Activated CD8-positive, alpha-beta T cell treated with anti-CD3 and anti-CD28 coated beads for 36 hours (primary cell): ENCODE measurements at regions not wholly inside any gene's neighbourhood (a gene's known extent, or its start where the extent isn't known, plus 50 kb on each side); places are given as distances from the start of the nearest gene placed in this dataset.

Experiments
- ATAC-seq: fragments of 200-7000 bp; cut with Tn5 transposase; one replicate; pipeline ENCODE4 v1.10.0; 2021; ENCODE audit warnings: mild to moderate bottlenecking, moderate library complexity
- CTCF ChIA-PET: fragments of 350-600 bp; sonication (Branson Sonifier 250); formaldehyde crosslinking; loops from one replicate; lab custom pipeline; 2021; ENCODE audit warnings: antibody characterized with exemption; lab: Charles Lee
- POLR2A ChIA-PET: fragments of 350-600 bp; sonication (Branson Sonifier 250); formaldehyde crosslinking; loops from one replicate; lab custom pipeline; 2021; ENCODE audit warnings: antibody characterized with exemption; lab: Charles Lee
- DNase-seq: peaks from one replicate; pipeline ENCODE4 v3.0.0-alpha.2; 2020
- H3K27ac Mint-ChIP-seq: one replicate; pipeline ENCODE4 v1.8.0; 2021; ENCODE audit warnings: mild to moderate bottlenecking, mixed read lengths
- H3K27me3 Mint-ChIP-seq: one replicate; pipeline ENCODE4 v1.8.0; 2021; ENCODE audit warnings: mixed read lengths
- H3K36me3 Mint-ChIP-seq: one replicate; pipeline ENCODE4 v1.8.0; 2021; ENCODE audit warnings: low read depth, mixed read lengths
- H3K4me1 Mint-ChIP-seq: one replicate; pipeline ENCODE4 v1.8.0; 2021; ENCODE audit warnings: low read depth, mixed read lengths
- H3K4me3 Mint-ChIP-seq: one replicate; pipeline ENCODE4 v1.8.0; 2021; ENCODE audit warnings: mild to moderate bottlenecking, moderate library complexity, mixed read lengths
- H3K9me3 Mint-ChIP-seq: one replicate; pipeline ENCODE4 v1.8.0; 2021; ENCODE audit warnings: mixed read lengths
- intact Hi-C: fragments of 100-400 bp; cut with micrococcal nuclease; formaldehyde crosslinking; loops from one replicate; pipeline ENCODE4 v1.10.0; 2022
- TF ChIP-seq, protein P1 (sequence below): fragments of 200-600 bp; IDR thresholded peaks from one replicate; pipeline ENCODE4 v1.8.0; 2022; ENCODE audit warnings: antibody characterized with exemption, mild to moderate bottlenecking

DNA sequence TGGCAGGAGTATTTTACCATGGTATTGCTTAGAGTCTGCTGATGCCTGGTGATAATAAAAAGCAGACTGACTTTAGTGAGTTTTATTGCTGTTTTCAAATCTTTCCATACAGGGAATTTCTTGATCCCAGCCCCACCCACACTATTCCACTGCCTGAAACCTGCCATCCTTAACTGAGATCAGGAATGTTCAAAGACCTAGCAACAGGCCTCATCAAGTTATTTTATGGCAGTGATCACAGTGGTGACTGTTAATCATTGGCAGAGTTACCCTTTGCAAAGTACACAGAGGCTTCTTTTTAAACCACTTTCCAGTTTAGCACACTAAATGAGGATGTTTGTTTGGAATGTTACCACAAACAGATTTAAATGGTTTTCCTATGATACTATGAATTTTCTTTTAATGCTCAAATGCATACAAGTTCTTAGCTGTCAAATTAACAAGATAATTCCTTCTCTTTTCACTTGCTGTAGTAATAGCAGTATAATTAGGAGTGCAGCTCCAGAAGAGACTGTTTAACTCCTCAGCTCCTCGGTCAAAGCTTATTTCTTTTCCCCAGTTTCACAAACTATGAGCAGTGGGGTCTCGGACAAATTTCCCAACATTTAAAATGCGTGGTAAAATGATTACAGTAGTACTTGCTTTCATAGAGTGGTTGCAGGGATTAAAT, 69.9 kb upstream of the USP25 start:
- ChIA-PET POLR2A (no interaction called here), CTCF (no interaction called here)
- no peak overlapping the region for H3K27ac Mint-ChIP-seq
- no peaks in the 10 kb centered on the region for H3K4me1 Mint-ChIP-seq
- ATAC-seq (no peak), DNase-seq (no peak)
- intact Hi-C loops: no loop called here
- no peaks in the 10 kb centered on the region for H3K9me3 Mint-ChIP-seq
- no peak overlapping the region for H3K4me3 Mint-ChIP-seq
- TF ChIP-seq, protein P1, sequence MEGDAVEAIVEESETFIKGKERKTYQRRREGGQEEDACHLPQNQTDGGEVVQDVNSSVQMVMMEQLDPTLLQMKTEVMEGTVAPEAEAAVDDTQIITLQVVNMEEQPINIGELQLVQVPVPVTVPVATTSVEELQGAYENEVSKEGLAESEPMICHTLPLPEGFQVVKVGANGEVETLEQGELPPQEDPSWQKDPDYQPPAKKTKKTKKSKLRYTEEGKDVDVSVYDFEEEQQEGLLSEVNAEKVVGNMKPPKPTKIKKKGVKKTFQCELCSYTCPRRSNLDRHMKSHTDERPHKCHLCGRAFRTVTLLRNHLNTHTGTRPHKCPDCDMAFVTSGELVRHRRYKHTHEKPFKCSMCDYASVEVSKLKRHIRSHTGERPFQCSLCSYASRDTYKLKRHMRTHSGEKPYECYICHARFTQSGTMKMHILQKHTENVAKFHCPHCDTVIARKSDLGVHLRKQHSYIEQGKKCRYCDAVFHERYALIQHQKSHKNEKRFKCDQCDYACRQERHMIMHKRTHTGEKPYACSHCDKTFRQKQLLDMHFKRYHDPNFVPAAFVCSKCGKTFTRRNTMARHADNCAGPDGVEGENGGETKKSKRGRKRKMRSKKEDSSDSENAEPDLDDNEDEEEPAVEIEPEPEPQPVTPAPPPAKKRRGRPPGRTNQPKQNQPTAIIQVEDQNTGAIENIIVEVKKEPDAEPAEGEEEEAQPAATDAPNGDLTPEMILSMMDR: no peak
- H3K36me3 Mint-ChIP-seq: no peaks in the 10 kb centered on the region
- peaks cover 2% of the 10 kb centered on the region for H3K27me3 Mint-ChIP-seq

DNA sequence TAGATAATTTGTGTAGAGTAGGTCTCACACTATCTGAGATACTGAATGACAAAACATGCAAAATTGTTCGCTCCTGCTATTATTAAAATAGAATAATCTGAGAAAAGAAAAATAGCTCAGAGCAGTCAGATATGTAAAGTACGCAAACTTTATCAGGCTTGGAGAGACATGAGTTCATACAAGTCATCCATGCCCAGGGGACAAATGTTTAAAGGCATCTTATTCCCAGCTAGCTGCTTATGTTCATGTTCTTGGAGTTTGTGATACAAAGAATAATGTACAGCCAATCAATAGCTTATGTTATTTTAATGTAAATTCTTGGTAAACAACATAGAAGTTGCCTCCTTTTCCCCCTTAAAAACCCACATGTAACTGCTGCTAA, 69.4 kb upstream of the USP25 start:
- no peaks in the 10 kb centered on the region for H3K4me1 Mint-ChIP-seq
- TF ChIP-seq, protein P1: no peak
- H3K4me3 Mint-ChIP-seq: no peak overlapping the region
- ATAC-seq: no peak
- no peak overlapping the region for H3K27ac Mint-ChIP-seq
- H3K9me3 Mint-ChIP-seq: no peaks in the 10 kb centered on the region
- ChIA-PET CTCF (no interaction called here), POLR2A (no interaction called here)
- no peak for DNase-seq
- peaks cover 2% of the 10 kb centered on the region for H3K27me3 Mint-ChIP-seq
- intact Hi-C loops: no loop called here
- no peaks in the 10 kb centered on the region for H3K36me3 Mint-ChIP-seq

DNA sequence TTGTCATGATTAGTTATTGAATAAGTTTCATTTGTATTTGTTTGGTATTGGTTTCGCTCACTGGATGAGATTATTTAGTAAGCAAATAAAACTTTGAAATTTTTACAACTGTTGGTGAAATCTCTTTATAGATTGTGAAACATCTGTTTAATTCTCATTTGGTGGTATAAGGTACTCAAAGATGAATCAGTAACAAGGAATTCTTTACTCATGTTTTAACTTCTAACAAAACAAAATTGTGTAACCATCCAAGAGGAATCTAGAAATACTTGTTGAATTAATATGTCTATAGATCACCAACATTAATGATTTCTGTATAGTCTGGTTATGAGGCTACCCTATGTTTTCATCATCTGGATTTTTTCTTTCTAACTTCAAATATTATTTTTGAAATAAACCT, 62.8 kb upstream of the USP25 start:
- no peaks in the 10 kb centered on the region for H3K4me1 Mint-ChIP-seq
- H3K27ac Mint-ChIP-seq: no peak overlapping the region
- H3K9me3 Mint-ChIP-seq: no peaks in the 10 kb centered on the region
- no peaks in the 10 kb centered on the region for H3K36me3 Mint-ChIP-seq
- ChIA-PET POLR2A (no interaction called here), CTCF (no interaction called here)
- TF ChIP-seq, protein P1: no peak
- no peaks in the 10 kb centered on the region for H3K27me3 Mint-ChIP-seq
- ATAC-seq (no peak), DNase-seq (no peak)
- no peak overlapping the region for H3K4me3 Mint-ChIP-seq
- intact Hi-C loops: no loop called here

DNA sequence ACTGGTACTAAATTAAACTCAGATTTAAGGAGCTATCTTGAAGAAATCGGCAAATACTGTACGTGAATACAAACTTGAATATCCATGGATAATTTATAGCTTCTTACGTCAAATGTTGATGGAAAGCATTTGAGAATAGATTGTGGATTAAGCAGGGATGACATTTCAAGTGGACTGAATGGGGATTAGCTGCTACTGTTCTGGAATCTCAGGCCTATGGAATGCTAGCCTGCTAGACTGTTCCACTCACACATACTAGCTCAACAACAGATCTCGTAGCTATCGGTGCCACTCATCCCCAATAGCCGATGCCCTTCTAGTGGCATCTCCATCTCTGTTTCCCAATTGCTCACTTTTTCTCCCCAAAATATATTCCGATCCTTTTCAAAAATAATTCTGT, 62.0 kb upstream of the USP25 start:
- no peaks in the 10 kb centered on the region for H3K9me3 Mint-ChIP-seq
- ChIA-PET CTCF (no interaction called here), POLR2A (no interaction called here)
- intact Hi-C loops: no loop called here
- no peaks in the 10 kb centered on the region for H3K27me3 Mint-ChIP-seq
- no peak overlapping the region for H3K4me3 Mint-ChIP-seq
- ATAC-seq (no peak), DNase-seq (no peak)
- no peaks in the 10 kb centered on the region for H3K36me3 Mint-ChIP-seq
- no peak overlapping the region for H3K27ac Mint-ChIP-seq
- no peaks in the 10 kb centered on the region for H3K4me1 Mint-ChIP-seq
- TF ChIP-seq, protein P1: no peak

DNA sequence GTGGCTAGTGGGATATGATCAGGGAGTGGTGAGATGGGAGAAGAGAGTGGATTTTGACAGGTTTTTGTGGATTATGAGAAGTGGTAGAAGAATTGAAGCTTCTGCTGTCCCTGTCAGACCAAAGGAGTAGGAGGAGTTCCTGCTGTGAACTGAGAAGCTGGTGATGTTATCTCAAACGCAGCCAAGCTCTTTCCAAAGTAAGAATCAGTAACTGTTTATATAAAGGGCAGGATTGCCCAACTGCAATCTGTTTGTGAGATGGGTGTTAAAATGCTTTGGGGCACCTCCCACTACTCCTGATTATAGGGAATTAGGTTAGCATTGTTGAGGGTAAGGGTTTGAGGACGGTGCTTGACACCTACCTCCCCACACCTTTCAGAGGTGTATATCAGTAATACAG, 60.5 kb upstream of the USP25 start:
- ChIA-PET CTCF (no interaction called here), POLR2A (no interaction called here)
- no peak overlapping the region for H3K4me3 Mint-ChIP-seq
- DNase-seq (no peak), ATAC-seq (no peak)
- no peaks in the 10 kb centered on the region for H3K9me3 Mint-ChIP-seq
- TF ChIP-seq, protein P1: no peak
- intact Hi-C loops: no loop called here
- no peak overlapping the region for H3K27ac Mint-ChIP-seq
- H3K27me3 Mint-ChIP-seq: no peaks in the 10 kb centered on the region
- no peaks in the 10 kb centered on the region for H3K36me3 Mint-ChIP-seq
- H3K4me1 Mint-ChIP-seq: no peaks in the 10 kb centered on the region
